HG03108 (cell line): ENCODE measurements at regions not wholly inside any gene's neighbourhood (a gene's known extent, or its start where the extent isn't known, plus 50 kb on each side); places are given as distances from the start of the nearest gene placed in this dataset.

Experiments
- ATAC-seq: cut with Tn5 transposase; IDR thresholded peaks from one replicate; pipeline ENCODE4 v1.9.1; 2021; ENCODE audit warnings: moderate library complexity; ENCODE audit not compliant: unreplicated experiment

- ATAC-seq, result no peak
Measured at GRCh38 chr2:120496759-120497158, 150.8 kb downstream of the INHBB start.

- ATAC-seq, result no peak
Measured at GRCh38 chr2:120497261-120497977, 151.5 kb downstream of the INHBB start.

- ATAC-seq, result no peak
Measured at GRCh38 chr2:120498121-120498520, 152.2 kb downstream of the INHBB start.

- ATAC-seq, result no peak
Measured at GRCh38 chr2:120498576-120499394, 152.8 kb downstream of the INHBB start.

GRCh38 chr2:120499784-120500495 is 154.0 kb downstream of the INHBB start:
- ATAC-seq, result no peak

GRCh38 chr2:120501591-120501990 is 155.7 kb downstream of the INHBB start:
- no peak for ATAC-seq

- ATAC-seq, result no peak
Measured at GRCh38 chr2:120502357-120502756, 156.4 kb downstream of the INHBB start.

- ATAC-seq, result no peak
Measured at GRCh38 chr2:120502761-120503160, 156.8 kb downstream of the INHBB start.

- ATAC-seq, result no peak
Measured at GRCh38 chr2:120503206-120503792, 157.4 kb downstream of the INHBB start.

- no peak for ATAC-seq
Measured at GRCh38 chr2:120503793-120504571, 158.0 kb downstream of the INHBB start.

GRCh38 chr2:120504936-120505705 is 159.2 kb downstream of the INHBB start:
- ATAC-seq, result no peak

- no peak for ATAC-seq
Measured at GRCh38 chr2:120508567-120509041, 162.7 kb downstream of the INHBB start.

- ATAC-seq, result no peak
Measured at GRCh38 chr2:120509213-120509815, 163.4 kb downstream of the INHBB start.

- ATAC-seq, result no peak
Measured at GRCh38 chr2:120509991-120510735, 164.2 kb downstream of the INHBB start.

- no peak for ATAC-seq
Measured at GRCh38 chr2:120510751-120511395, 164.9 kb downstream of the INHBB start.

GRCh38 chr2:120511536-120511935 is 165.6 kb downstream of the INHBB start:
- no peak for ATAC-seq

GRCh38 chr2:120511947-120512710 is 166.2 kb downstream of the INHBB start:
- no peak for ATAC-seq
